Endodermal cell (in vitro differentiated cells): ENCODE measurements at regions not wholly inside any gene's neighbourhood (a gene's known extent, or its start where the extent isn't known, plus 50 kb on each side); places are given as distances from the start of the nearest gene placed in this dataset.
A peak's percentile ranks its signal among the peaks of the same experiment; 100 is the strongest.

Experiments
- DNase-seq: peaks from one replicate; pipeline ENCODE4 v3.0.0-alpha.2; 2017
- H3K27ac ChIP-seq: 2 replicates; pipeline ENCODE4 v1.5.1; 2013; ENCODE audit warnings: mild to moderate bottlenecking, low read depth, low read length, moderate library complexity
- H3K27me3 ChIP-seq: 2 replicates; pipeline ENCODE4 v1.6.1; 2013; ENCODE audit warnings: mild to moderate bottlenecking, low read length, moderate library complexity; ENCODE audit not compliant: insufficient read depth, control insufficient read depth, poor library complexity, severe bottlenecking
- H3K36me3 ChIP-seq: 2 replicates; pipeline ENCODE4 v1.7.0; 2013; ENCODE audit warnings: mild to moderate bottlenecking, low read length, moderate library complexity; ENCODE audit not compliant: control insufficient read depth, insufficient read depth
- H3K4me1 ChIP-seq: one replicate; pipeline ENCODE4 v1.7.0; 2013; ENCODE audit warnings: low read length; ENCODE audit not compliant: control insufficient read depth, insufficient read depth
- H3K4me3 ChIP-seq: 2 replicates; pipeline ENCODE4 v1.5.1; 2013; ENCODE audit warnings: mild to moderate bottlenecking, low read length, moderate library complexity
- H3K9ac ChIP-seq: 2 replicates; pipeline ENCODE4 v1.6.1; 2013; ENCODE audit warnings: mild to moderate bottlenecking, low read length, moderate library complexity; ENCODE audit not compliant: poor library complexity, severe bottlenecking; ENCODE audit errors: extremely low read depth
- H3K9me3 ChIP-seq: 2 replicates; pipeline ENCODE4 v1.6.1; 2013; ENCODE audit warnings: mild to moderate bottlenecking, low read length, moderate library complexity; ENCODE audit not compliant: control insufficient read depth
- H3K27ac Mint-ChIP-seq: 2 replicates; pipeline ENCODE4 v1.8.0; 2020; ENCODE audit warnings: mixed read lengths
- H3K27me3 Mint-ChIP-seq: 2 replicates; pipeline ENCODE4 v1.8.0; 2021; ENCODE audit warnings: mild to moderate bottlenecking, mixed read lengths; ENCODE audit not compliant: insufficient read depth
- H3K36me3 Mint-ChIP-seq: 2 replicates; pipeline ENCODE4 v1.8.0; 2020; ENCODE audit warnings: low read depth, mixed read lengths
- H3K4me1 Mint-ChIP-seq: 2 replicates; pipeline ENCODE4 v1.8.0; 2020; ENCODE audit warnings: mixed read lengths
- H3K4me3 Mint-ChIP-seq: 2 replicates; pipeline ENCODE4 v1.8.0; 2020; ENCODE audit warnings: mild to moderate bottlenecking, moderate library complexity, mixed read lengths
- H3K9me3 Mint-ChIP-seq: 2 replicates; pipeline ENCODE4 v1.8.0; 2020; ENCODE audit warnings: mild to moderate bottlenecking, mixed read lengths
- WGBS, 2 experiments: methylation state at CpG; one replicate each; pipeline versions ENCODE4 v1.1.5 to v1.1.7; 2013; ENCODE audit warnings: missing lambda C conversion rate in 2 of 2, mixed read lengths in 1 of 2; ENCODE audit not compliant: insufficient coverage in 1 of 2, insufficient read length in 1 of 2; 5-methylcytosine and 5-hydroxymethylcytosine counted together
- TF ChIP-seq, protein P1 (sequence below): fragments of 200-600 bp; sonication (generic); conservative IDR thresholded peaks from 2 replicates; pipeline ENCODE4 v1.5.0; 2021; ENCODE audit warnings: antibody characterized with exemption, mild to moderate bottlenecking

GRCh38 chr20:51985013-51985415 lies 182.7 kb upstream of the SALL4 start:
- H3K4me3 Mint-ChIP-seq = no peak overlapping the region
- H3K27me3 ChIP-seq = no peaks in the 10 kb centered on the region
- H3K4me1 ChIP-seq = no peaks in the 10 kb centered on the region
- no peaks in the 10 kb centered on the region for H3K9me3 ChIP-seq
- H3K27me3 Mint-ChIP-seq = no peaks in the 10 kb centered on the region
- no peaks in the 10 kb centered on the region for H3K36me3 ChIP-seq
- H3K27ac Mint-ChIP-seq = peak overlapping the region; percentile 1
- H3K9me3 Mint-ChIP-seq = no peaks in the 10 kb centered on the region
- H3K4me3 ChIP-seq = no peak overlapping the region
- no peaks in the 10 kb centered on the region for H3K4me1 Mint-ChIP-seq
- TF ChIP-seq, protein P1, sequence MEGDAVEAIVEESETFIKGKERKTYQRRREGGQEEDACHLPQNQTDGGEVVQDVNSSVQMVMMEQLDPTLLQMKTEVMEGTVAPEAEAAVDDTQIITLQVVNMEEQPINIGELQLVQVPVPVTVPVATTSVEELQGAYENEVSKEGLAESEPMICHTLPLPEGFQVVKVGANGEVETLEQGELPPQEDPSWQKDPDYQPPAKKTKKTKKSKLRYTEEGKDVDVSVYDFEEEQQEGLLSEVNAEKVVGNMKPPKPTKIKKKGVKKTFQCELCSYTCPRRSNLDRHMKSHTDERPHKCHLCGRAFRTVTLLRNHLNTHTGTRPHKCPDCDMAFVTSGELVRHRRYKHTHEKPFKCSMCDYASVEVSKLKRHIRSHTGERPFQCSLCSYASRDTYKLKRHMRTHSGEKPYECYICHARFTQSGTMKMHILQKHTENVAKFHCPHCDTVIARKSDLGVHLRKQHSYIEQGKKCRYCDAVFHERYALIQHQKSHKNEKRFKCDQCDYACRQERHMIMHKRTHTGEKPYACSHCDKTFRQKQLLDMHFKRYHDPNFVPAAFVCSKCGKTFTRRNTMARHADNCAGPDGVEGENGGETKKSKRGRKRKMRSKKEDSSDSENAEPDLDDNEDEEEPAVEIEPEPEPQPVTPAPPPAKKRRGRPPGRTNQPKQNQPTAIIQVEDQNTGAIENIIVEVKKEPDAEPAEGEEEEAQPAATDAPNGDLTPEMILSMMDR = no peak
- no peaks in the 10 kb centered on the region for H3K36me3 Mint-ChIP-seq
- DNase-seq = no peak
- no peak overlapping the region for H3K9ac ChIP-seq
- no peak overlapping the region for H3K27ac ChIP-seq

DNA sequence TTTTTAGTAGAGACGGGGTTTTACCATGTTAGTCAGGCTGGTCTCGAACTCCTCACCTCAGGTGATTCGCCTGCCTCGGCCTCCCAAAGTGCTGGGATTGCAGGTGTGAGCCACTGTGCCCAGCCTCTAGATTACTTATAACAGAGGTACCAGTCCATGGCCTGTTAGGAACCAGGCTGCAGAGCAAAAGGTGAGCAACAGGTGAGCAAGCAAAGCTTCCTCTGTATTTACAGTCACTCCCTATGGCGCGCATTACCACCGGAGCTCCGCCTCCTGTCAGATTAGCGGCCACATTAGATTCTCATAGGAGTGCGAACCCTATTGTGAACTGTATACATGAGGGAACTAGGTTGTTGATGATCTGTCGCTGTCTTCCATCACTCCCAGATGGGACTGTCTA lies 178.0 kb upstream of the SALL4 start:
- Mint-ChIP-seq H3K27ac (no peak overlapping the region), H3K4me1 (no peaks in the 10 kb centered on the region), H3K27me3 (no peaks in the 10 kb centered on the region), H3K9me3 (peaks cover 31% of the 10 kb centered on the region), H3K4me3 (no peak overlapping the region), H3K36me3 (peaks cover 5% of the 10 kb centered on the region)
- Histone ChIP-seq H3K4me3 (no peak overlapping the region), H3K4me1 (no peaks in the 10 kb centered on the region), H3K36me3 (no peaks in the 10 kb centered on the region), H3K9me3 (peaks cover 14% of the 10 kb centered on the region), H3K27me3 (no peaks in the 10 kb centered on the region), H3K9ac (no peak overlapping the region), H3K27ac (no peak overlapping the region)
- TF ChIP-seq, protein P1 = no peak
- no peak for DNase-seq
- WGBS, 2 experiments = 94 to 96% methylated on average over 8 to 11 of the region's 11 CpGs

DNA sequence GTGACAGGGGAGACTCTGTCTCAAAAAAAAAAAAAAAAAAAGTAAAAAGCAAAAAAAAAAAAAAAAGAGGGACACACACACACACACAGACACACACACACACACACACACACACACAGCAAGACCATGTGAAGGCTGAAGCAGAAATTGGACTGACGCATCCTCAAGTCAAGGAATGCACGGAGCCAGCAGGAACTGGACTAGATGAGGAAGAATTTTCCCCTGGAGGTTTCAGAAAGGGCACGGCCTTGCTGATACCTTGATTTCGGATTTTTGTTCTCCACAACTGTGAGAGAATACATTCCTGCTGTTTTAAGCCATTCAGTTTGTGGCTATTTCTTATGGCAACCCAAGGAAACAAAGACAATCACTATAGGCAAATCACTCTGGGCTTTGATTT lies 176.9 kb upstream of the SALL4 start:
- no peaks in the 10 kb centered on the region for H3K27me3 ChIP-seq
- H3K9ac ChIP-seq = no peak overlapping the region
- Mint-ChIP-seq H3K9me3 (peaks cover 31% of the 10 kb centered on the region), H3K4me1 (no peaks in the 10 kb centered on the region), H3K4me3 (no peak overlapping the region), H3K27me3 (no peaks in the 10 kb centered on the region), H3K36me3 (peaks cover 5% of the 10 kb centered on the region), H3K27ac (no peak overlapping the region)
- H3K27ac ChIP-seq = no peak overlapping the region
- H3K9me3 ChIP-seq = peaks cover 14% of the 10 kb centered on the region
- H3K36me3 ChIP-seq = no peaks in the 10 kb centered on the region
- DNase-seq = no peak
- 92 to 100% methylated on average over 2 to 4 of the region's 4 CpGs for WGBS, 2 experiments
- TF ChIP-seq, protein P1 = no peak
- H3K4me3 ChIP-seq = no peak overlapping the region
- no peaks in the 10 kb centered on the region for H3K4me1 ChIP-seq
